LoVo (cell line): ENCODE measurements at regions not wholly inside any gene's neighbourhood (a gene's known extent, or its start where the extent isn't known, plus 50 kb on each side); places are given as distances from the start of the nearest gene placed in this dataset.

Experiments
- DNase-seq: peaks from one replicate; pipeline ENCODE4 v3.0.0-alpha.2; 2016; ENCODE audit warnings: low spot score

GRCh38 chr18:49658823-49659404, 97.1 kb downstream of the LIPG start:
- no peak for DNase-seq

DNA sequence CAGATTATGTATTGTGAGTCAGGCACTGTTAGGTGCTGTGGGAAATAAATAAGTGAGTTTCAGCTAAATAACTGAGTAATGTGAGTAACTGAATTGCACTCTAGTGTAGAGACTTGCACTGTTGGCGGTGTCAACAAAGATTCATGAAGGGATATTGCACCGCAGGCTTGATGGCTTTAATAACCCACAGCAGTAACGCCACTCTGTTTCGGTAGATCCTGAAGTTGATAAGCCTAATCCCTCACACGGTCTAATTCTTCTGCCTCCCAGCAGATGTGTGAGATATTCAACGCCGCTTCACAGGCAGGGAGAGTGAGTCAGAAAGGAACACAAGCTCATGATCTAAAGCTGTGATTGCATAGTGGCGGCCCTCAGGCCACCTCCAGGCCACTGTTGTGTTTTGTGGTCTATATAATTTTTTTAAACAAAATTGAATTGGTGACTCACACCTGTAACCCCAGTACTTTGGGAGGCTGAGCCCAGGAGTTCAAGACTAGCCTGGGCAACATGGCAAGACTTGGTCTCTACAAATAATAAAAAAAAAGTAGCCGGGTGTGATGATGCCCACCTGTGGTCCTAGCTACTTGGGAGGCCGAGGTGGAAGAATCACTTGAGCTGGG, 94.3 kb downstream of the LIPG start:
- DNase-seq: peak; percentile 89

DNA sequence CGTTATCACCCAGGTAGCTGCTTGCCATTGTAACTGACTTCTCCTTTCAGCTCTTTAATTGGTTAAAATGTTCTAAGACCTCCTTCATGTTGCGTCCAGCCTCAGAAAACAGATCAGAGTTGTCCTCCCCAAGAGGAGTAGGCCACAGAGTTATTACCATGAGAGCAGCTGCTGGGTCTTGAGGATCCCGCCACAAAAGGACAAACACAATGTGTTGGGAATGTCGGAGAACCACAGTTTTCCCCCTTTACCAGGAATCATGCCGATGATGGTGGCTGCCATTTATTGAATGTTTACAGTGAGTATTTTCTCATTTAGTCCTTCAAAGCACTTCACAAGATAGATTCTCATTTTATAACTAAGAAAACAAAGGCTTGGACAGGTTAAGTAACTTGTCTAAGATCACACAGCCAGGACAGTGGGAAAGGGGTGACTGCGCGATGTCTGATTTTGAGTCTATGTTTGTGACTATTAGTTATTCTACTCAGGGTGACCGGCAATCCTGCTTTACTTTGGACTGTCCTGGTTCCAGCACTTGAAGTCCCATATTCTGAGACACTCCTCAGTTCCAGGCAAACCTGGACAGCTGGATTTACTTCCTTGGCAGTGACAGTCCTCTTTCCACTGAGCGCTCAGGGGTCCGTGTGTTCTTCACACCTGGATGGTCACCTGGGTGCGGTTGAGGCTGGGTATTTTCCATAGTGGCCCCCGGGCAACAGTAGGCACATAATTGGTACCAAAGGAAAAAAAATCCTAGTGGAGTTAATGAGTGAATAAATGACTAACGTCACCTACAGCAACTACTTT, 93.6 kb downstream of the LIPG start:
- DNase-seq: no peak

DNA sequence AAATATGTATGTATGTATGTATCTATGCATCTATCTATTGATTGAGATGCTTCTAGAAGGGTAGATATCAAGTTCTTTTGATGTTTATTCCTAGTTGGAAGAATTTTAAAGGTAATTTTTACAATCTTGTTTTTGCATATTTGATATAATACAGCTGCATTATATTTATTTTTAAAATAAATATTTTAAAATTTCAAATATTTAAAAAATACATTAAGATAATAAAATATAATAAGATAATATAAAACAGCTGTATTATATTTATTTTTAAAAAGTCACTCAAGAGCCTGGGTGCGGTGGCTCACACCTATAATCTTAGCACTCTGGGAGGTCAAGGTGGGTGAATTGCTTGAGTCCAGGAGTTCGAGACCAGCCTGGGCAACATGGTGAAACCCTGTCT, 92.5 kb downstream of the LIPG start:
- no peak for DNase-seq

- no peak for DNase-seq
Observed at GRCh38 chr18:49652881-49653724, 91.2 kb downstream of the LIPG start.

GRCh38 chr18:49651033-49651432, 89.2 kb downstream of the LIPG start:
- DNase-seq: no peak

DNA sequence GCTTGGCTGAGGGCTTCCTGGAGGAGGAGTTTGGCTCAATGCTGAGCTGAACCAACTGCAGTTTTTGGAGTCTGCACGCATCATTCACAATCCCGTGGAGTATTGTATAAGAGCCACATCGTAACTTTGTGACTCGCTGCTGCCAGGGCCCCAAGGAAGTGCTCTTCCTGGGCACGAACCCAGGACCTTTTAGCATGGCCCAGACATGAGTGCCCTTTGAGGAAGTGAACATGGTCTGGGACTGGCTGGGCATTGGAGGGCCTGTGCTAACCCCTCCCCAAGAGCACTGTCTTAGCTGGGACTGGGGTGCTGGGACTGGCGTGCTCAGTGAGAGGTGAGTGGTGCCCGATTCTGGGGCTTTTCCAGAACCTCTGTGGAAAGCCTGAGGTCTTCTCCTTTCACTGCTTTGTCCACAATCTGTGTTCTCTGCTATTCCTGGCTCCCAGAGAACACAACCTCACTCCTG, 88.6 kb downstream of the LIPG start:
- DNase-seq: no peak

GRCh38 chr18:49648811-49649210, 87.0 kb downstream of the LIPG start:
- DNase-seq: no peak
